Liver (tissue), 3 donors: ENCODE measurements at regions not wholly inside any gene's neighbourhood (a gene's known extent, or its start where the extent isn't known, plus 50 kb on each side); places are given as distances from the start of the nearest gene placed in this dataset.

Experiments
- CTCF ChIP-seq: fragments of 150-350 bp; IDR thresholded peaks from 2 replicates; pipeline ENCODE4 v1.5.1; 2017; ENCODE audit warnings: improper control_type of control experiment, low read depth, low read length; ENCODE audit not compliant: missing input control
- EGR1 ChIP-seq, 2 donors: IDR thresholded peaks; 2 replicates each; pipeline ENCODE4 v1.6.1; 2016 to 2018; ENCODE audit warnings: antibody characterized with exemption in 2 of 2, low read depth in 2 of 2
- GABPA ChIP-seq, 2 donors: IDR thresholded peaks in 1 of 2; conservative IDR thresholded peaks in 1 of 2; 2 replicates each; pipeline ENCODE4 v1.6.1; 2016; ENCODE audit warnings: antibody characterized with exemption in 2 of 2, mild to moderate bottlenecking in 1 of 2, moderate library complexity in 1 of 2
- HNF4A ChIP-seq, 2 donors: conservative IDR thresholded peaks; 2 replicates each; pipeline ENCODE4 v1.6.1; 2016; ENCODE audit warnings: antibody characterized with exemption in 2 of 2, mild to moderate bottlenecking in 2 of 2
- REST ChIP-seq: IDR thresholded peaks from 2 replicates; pipeline ENCODE4 v1.6.1; 2016; ENCODE audit warnings: antibody characterized with exemption, mild to moderate bottlenecking
- TAF1 ChIP-seq: conservative IDR thresholded peaks from 2 replicates; pipeline ENCODE4 v1.6.1; 2016; ENCODE audit warnings: antibody characterized with exemption, mild to moderate bottlenecking
- ZBTB33 ChIP-seq: IDR thresholded peaks from 2 replicates; pipeline ENCODE4 v1.6.1; 2016; ENCODE audit warnings: antibody characterized with exemption
- donor health status: healthy.
- donor health status: healthy.

- TF ChIP-seq CTCF (no peak), TAF1 (no peak), REST (no peak), GABPA (IDR thresholded peaks at IDR 0.05 in 1 of 2, conservative IDR thresholded peaks at IDR 0.05 in 1 of 2) (no peak), ZBTB33 (no peak), HNF4A (conservative IDR thresholded peaks at IDR 0.05) (no peak), EGR1 (IDR thresholded peaks at IDR 0.05; ENCODE audit: low read depth in 2 of 2) (no peak)
Observed at GRCh38 chr4:151855747-151856146, 94.9 kb upstream of the GATB start.
